HEK293 (cell line): ENCODE measurements at regions not wholly inside any gene's neighbourhood (a gene's known extent, or its start where the extent isn't known, plus 50 kb on each side); places are given as distances from the start of the nearest gene placed in this dataset.
"Not testable (repeated sequence)": the region's sequence is repeated elsewhere in the genome, so short reads cannot be mapped to it uniquely, and the experiment has no call there.

Experiments
- CTCF ChIP-seq: fragments of 450-650 bp; formaldehyde crosslinking; IDR thresholded peaks from 2 replicates; pipeline ENCODE4 v1.5.1; 2016; ENCODE audit warnings: missing biosample characterization, missing genetic modification characterization
- KLF10 ChIP-seq: fragments of 450-650 bp; IDR thresholded peaks from 2 replicates; pipeline ENCODE4 v1.5.1; 2018; ENCODE audit warnings: missing biosample characterization, mild to moderate bottlenecking, missing genetic modification characterization
- SALL2 ChIP-seq: fragments of 450-650 bp; formaldehyde crosslinking; IDR thresholded peaks from 2 replicates; pipeline ENCODE4 v1.5.0; 2017; ENCODE audit warnings: missing biosample characterization, mild to moderate bottlenecking, missing genetic modification characterization, borderline replicate concordance
- WT1 ChIP-seq: fragments of 450-650 bp; formaldehyde crosslinking; IDR thresholded peaks from 2 replicates; pipeline ENCODE4 v1.5.1; 2016; ENCODE audit warnings: missing biosample characterization, missing genetic modification characterization
- YY1 ChIP-seq: fragments of 450-650 bp; formaldehyde crosslinking; IDR thresholded peaks from 2 replicates; pipeline ENCODE4 v1.5.1; 2018; ENCODE audit warnings: missing biosample characterization, missing genetic modification characterization
- ZBTB11 ChIP-seq: fragments of 450-650 bp; formaldehyde crosslinking; conservative IDR thresholded peaks from 2 replicates; pipeline ENCODE4 v1.5.1; 2016; ENCODE audit warnings: low read depth, missing biosample characterization, missing genetic modification characterization
- ZBTB8A ChIP-seq: fragments of 450-650 bp; formaldehyde crosslinking; IDR thresholded peaks from 2 replicates; pipeline ENCODE4 v1.5.1; 2016; ENCODE audit warnings: missing biosample characterization, missing genetic modification characterization
- ZNF133 ChIP-seq: fragments of 450-650 bp; formaldehyde crosslinking; IDR thresholded peaks from 2 replicates; pipeline ENCODE4 v1.5.1; 2016; ENCODE audit warnings: missing biosample characterization, missing genetic modification characterization
- ZNF24 ChIP-seq: fragments of 450-650 bp; formaldehyde crosslinking; IDR thresholded peaks from 2 replicates; pipeline ENCODE4 v1.5.1; 2016; ENCODE audit warnings: missing biosample characterization, missing genetic modification characterization
- ZNF561 ChIP-seq: fragments of 450-650 bp; IDR thresholded peaks from 2 replicates; pipeline ENCODE4 v1.5.1; 2018; ENCODE audit warnings: missing biosample characterization, missing genetic modification characterization, borderline replicate concordance
- ZNF600 ChIP-seq: fragments of 450-650 bp; formaldehyde crosslinking; IDR thresholded peaks from 2 replicates; pipeline ENCODE4 v1.5.1; 2016; ENCODE audit warnings: missing biosample characterization, missing genetic modification characterization
- ZXDB ChIP-seq: fragments of 450-650 bp; formaldehyde crosslinking; IDR thresholded peaks from 2 replicates; pipeline ENCODE4 v1.5.1; 2016; ENCODE audit warnings: missing biosample characterization, missing genetic modification characterization
- TF ChIP-seq, protein P1 (sequence below): fragments of 450-650 bp; formaldehyde crosslinking; IDR thresholded peaks from 2 replicates; pipeline ENCODE4 v1.5.1; 2016; ENCODE audit warnings: missing biosample characterization, missing genetic modification characterization

DNA sequence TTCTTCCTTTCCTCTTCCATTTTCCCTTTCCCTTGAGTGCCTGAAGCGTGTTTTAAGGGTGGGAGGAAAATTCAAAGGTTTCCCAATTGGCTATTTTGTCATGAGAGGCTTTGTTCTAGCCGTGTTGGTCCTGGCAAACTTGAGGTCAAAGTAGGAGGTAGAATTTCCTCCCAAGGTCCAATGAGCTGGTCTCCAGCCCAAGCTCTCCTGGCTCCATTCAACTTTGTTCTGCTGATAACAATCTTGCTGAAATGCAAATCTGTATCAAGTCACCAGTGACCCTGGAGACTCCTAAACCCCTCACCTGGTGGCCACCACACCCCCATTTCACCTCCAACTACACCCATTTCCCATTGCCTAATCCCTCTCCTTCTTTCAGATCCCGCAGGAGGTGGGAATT, 100.2 kb upstream of the TERB2 start:
- not testable (repeated sequence) for TF ChIP-seq ZXDB (tag by site-specific recombination); CTCF (tag by site-specific recombination); ZBTB8A; YY1 (tag by site-specific recombination); ZBTB11 (tag by site-specific recombination); ZNF561 (tag by site-specific recombination); ZNF600; ZNF133 (tag by site-specific recombination); ZNF24 (tag by site-specific recombination); KLF10 (tag by site-specific recombination); WT1 (tag by site-specific recombination); SALL2
- TF ChIP-seq, protein P1, sequence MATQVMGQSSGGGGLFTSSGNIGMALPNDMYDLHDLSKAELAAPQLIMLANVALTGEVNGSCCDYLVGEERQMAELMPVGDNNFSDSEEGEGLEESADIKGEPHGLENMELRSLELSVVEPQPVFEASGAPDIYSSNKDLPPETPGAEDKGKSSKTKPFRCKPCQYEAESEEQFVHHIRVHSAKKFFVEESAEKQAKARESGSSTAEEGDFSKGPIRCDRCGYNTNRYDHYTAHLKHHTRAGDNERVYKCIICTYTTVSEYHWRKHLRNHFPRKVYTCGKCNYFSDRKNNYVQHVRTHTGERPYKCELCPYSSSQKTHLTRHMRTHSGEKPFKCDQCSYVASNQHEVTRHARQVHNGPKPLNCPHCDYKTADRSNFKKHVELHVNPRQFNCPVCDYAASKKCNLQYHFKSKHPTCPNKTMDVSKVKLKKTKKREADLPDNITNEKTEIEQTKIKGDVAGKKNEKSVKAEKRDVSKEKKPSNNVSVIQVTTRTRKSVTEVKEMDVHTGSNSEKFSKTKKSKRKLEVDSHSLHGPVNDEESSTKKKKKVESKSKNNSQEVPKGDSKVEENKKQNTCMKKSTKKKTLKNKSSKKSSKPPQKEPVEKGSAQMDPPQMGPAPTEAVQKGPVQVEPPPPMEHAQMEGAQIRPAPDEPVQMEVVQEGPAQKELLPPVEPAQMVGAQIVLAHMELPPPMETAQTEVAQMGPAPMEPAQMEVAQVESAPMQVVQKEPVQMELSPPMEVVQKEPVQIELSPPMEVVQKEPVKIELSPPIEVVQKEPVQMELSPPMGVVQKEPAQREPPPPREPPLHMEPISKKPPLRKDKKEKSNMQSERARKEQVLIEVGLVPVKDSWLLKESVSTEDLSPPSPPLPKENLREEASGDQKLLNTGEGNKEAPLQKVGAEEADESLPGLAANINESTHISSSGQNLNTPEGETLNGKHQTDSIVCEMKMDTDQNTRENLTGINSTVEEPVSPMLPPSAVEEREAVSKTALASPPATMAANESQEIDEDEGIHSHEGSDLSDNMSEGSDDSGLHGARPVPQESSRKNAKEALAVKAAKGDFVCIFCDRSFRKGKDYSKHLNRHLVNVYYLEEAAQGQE: not testable (repeated sequence)
